HL-60 (cell line): ENCODE measurements at regions not wholly inside any gene's neighbourhood (a gene's known extent, or its start where the extent isn't known, plus 50 kb on each side); places are given as distances from the start of the nearest gene placed in this dataset.

Experiments used
- DNase-seq, 2 experiments: peaks; one replicate each; pipeline ENCODE4 v3.0.0-alpha.2; 2010 to 2020; ENCODE audit warnings: low read depth in 1 of 2, low spot score in 1 of 2
- H3K27ac ChIP-seq: fragments of 250-450 bp; sonication (Bioruptor Pico); replicated peaks from 2 replicates; pipeline ENCODE4 v1.5.1; 2020; ENCODE audit warnings: mild to moderate bottlenecking, moderate library complexity
- H3K27me3 ChIP-seq: fragments of 250-450 bp; sonication (Bioruptor Pico); 2 replicates; pipeline ENCODE4 v1.5.1; 2021; ENCODE audit warnings: mild to moderate bottlenecking, moderate library complexity; ENCODE audit not compliant: insufficient read depth, poor library complexity, severe bottlenecking
- H3K4me3 ChIP-seq: replicated peaks from 2 replicates; pipeline ENCODE4 v1.5.1; 2011; ENCODE audit warnings: mild to moderate bottlenecking, control low read depth, low read length; ENCODE audit not compliant: insufficient read depth
- GABPA ChIP-seq: IDR thresholded peaks from 2 replicates; pipeline ENCODE4 v1.6.1; 2012; ENCODE audit warnings: low read depth
- POLR2AphosphoS5 ChIP-seq: IDR thresholded peaks from 2 replicates; pipeline ENCODE4 v1.6.1; 2012; ENCODE audit warnings: low read depth
- SPI1 ChIP-seq: IDR thresholded peaks from 2 replicates; pipeline ENCODE4 v1.6.1; 2012; ENCODE audit warnings: low read depth, mild to moderate bottlenecking, borderline replicate concordance
- TF ChIP-seq, protein P1 (sequence below): IDR thresholded peaks from 2 replicates; pipeline ENCODE4 v1.6.1; 2012; ENCODE audit warnings: low read depth; ENCODE audit not compliant: insufficient replicate concordance
- TF ChIP-seq, protein P2 (sequence below): IDR thresholded peaks from one replicate; pipeline ENCODE4 v1.5.1; 2011; ENCODE audit warnings: low read length, control low read depth, inconsistent platforms; ENCODE audit not compliant: insufficient read depth

- TF ChIP-seq GABPA (no peak), SPI1 (no peak), POLR2AphosphoS5 (no peak)
- TF ChIP-seq, protein P1, sequence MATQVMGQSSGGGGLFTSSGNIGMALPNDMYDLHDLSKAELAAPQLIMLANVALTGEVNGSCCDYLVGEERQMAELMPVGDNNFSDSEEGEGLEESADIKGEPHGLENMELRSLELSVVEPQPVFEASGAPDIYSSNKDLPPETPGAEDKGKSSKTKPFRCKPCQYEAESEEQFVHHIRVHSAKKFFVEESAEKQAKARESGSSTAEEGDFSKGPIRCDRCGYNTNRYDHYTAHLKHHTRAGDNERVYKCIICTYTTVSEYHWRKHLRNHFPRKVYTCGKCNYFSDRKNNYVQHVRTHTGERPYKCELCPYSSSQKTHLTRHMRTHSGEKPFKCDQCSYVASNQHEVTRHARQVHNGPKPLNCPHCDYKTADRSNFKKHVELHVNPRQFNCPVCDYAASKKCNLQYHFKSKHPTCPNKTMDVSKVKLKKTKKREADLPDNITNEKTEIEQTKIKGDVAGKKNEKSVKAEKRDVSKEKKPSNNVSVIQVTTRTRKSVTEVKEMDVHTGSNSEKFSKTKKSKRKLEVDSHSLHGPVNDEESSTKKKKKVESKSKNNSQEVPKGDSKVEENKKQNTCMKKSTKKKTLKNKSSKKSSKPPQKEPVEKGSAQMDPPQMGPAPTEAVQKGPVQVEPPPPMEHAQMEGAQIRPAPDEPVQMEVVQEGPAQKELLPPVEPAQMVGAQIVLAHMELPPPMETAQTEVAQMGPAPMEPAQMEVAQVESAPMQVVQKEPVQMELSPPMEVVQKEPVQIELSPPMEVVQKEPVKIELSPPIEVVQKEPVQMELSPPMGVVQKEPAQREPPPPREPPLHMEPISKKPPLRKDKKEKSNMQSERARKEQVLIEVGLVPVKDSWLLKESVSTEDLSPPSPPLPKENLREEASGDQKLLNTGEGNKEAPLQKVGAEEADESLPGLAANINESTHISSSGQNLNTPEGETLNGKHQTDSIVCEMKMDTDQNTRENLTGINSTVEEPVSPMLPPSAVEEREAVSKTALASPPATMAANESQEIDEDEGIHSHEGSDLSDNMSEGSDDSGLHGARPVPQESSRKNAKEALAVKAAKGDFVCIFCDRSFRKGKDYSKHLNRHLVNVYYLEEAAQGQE, result no peak
- TF ChIP-seq, protein P2, sequence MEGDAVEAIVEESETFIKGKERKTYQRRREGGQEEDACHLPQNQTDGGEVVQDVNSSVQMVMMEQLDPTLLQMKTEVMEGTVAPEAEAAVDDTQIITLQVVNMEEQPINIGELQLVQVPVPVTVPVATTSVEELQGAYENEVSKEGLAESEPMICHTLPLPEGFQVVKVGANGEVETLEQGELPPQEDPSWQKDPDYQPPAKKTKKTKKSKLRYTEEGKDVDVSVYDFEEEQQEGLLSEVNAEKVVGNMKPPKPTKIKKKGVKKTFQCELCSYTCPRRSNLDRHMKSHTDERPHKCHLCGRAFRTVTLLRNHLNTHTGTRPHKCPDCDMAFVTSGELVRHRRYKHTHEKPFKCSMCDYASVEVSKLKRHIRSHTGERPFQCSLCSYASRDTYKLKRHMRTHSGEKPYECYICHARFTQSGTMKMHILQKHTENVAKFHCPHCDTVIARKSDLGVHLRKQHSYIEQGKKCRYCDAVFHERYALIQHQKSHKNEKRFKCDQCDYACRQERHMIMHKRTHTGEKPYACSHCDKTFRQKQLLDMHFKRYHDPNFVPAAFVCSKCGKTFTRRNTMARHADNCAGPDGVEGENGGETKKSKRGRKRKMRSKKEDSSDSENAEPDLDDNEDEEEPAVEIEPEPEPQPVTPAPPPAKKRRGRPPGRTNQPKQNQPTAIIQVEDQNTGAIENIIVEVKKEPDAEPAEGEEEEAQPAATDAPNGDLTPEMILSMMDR, result no peak
- peak overlapping the region; percentile 94 for H3K27ac ChIP-seq
- no peak overlapping the region for H3K4me3 ChIP-seq
- no peak for DNase-seq
- no peaks in the 10 kb centered on the region for H3K27me3 ChIP-seq
Measured at GRCh38 chr15:58329781-58330671, 101.8 kb upstream of the LIPC start.

DNA sequence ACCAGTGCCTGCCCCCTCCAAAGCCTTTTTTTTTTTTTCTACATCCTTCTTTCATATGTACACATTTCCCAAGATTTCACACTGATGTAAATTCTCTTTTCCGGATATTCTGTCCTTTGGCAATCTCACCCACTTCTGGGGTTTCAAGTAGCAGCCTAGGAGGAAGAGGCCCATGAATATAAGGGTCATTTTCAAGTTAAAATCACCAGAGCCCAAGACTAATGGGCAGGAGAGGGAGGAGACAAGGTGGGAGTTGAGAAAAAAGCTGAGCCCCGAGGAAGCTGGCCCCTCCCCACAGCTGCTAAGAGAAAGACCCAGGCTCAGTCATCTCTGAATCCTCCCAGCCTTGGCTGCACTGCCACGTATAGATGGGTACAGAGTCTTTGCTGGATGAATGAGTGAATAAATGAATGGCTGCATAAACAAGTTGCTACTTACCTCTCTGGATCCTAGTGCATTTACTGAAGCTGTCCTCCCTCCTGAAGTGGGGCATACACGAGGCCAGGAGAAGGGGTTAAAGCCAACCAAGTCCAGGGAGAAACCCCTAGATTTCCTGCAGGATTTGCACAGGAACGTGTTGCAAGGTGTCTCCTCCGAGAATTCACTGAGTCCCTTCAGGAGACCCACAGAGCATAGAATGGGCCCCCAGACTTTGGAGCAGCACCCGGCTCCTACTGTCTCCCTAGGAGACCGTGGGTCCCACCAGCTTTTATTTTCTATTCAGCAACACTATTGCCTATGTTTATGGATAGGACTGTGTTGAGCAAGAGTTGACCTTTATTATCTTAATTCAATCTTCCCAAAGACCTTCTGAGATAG is 100.8 kb upstream of the LIPC start:
- H3K27me3 ChIP-seq, result no peaks in the 10 kb centered on the region
- H3K4me3 ChIP-seq, result peak overlapping the region; percentile 22
- peak overlapping the region; percentile 94 for H3K27ac ChIP-seq
- peak; percentile 37 to 43 for DNase-seq
- TF ChIP-seq GABPA, result no peak
- no peak for TF ChIP-seq POLR2AphosphoS5
- TF ChIP-seq, protein P2, result no peak
- no peak for TF ChIP-seq SPI1
- TF ChIP-seq, protein P1, result no peak

- peak in 1 of 2 experiments; percentile 42 for DNase-seq
- Histone ChIP-seq H3K4me3 (peak overlapping the region; percentile 22; the same call in 1 of the 2 replicates), H3K27me3 (no peaks in the 10 kb centered on the region), H3K27ac (peak overlapping the region; percentile 94)
- TF ChIP-seq POLR2AphosphoS5, result no peak; the same call in 1 of the 2 replicates
- peak; percentile 93 for TF ChIP-seq SPI1
- no peak for TF ChIP-seq GABPA
- TF ChIP-seq, protein P2, result no peak
- TF ChIP-seq, protein P1, result no peak
Measured at GRCh38 chr15:58331560-58331912, 100.3 kb upstream of the LIPC start.
